ENCODE measurements at regions not wholly inside any gene's neighbourhood (a gene's known extent, or its start where the extent isn't known, plus 50 kb on each side); places are given as distances from the start of the nearest gene placed in this dataset.

DNA sequence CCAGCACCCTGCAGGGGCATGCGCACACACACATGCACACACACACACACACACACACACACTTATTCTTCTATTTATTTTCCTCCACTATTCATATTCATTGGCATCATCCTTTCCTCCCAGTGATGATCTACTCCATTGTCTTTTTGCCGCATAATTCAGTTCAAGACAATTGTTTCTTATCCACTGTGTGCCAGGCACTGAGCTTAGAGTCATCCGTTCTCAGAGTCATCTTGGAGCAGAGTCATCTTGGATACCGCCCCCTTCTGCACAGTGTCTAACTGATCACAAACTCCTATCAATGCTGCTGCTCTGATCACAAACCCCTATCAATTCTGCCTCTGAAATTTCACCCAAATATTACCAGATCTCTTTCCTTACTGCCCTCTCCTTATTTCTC is 102.8 kb upstream of the PROX1 start:
- no peak overlapping the region for H2AFZ ChIP-seq (ENCODE audit: low read depth, low read length)
- no peak overlapping the region for H3K9ac ChIP-seq (ENCODE audit: low read length)
- no peaks in the 10 kb centered on the region for H3K79me2 ChIP-seq (replicated peaks; ENCODE audit: insufficient read depth, low read length)
- H3K9me2 ChIP-seq (ENCODE audit: insufficient read depth, low read length) = no peaks in the 10 kb centered on the region
- no peak overlapping the region for H3K4me3 ChIP-seq (ENCODE audit: low read length)
- H3K27me3 ChIP-seq (ENCODE audit: insufficient read depth, low read depth, low read length) = no peaks in the 10 kb centered on the region
- H3K4me2 ChIP-seq (ENCODE audit: low read length) = no peak overlapping the region
- no peaks in the 10 kb centered on the region for H3K9me3 ChIP-seq (ENCODE audit: low read length)
- TF ChIP-seq MXI1 (conservative IDR thresholded peaks at IDR 0.05; ENCODE audit: poor library complexity, severe bottlenecking) (no peak), TAF1 (IDR thresholded peaks at IDR 0.05; ENCODE audit: low read depth) (no peak), POLR2AphosphoS5 (IDR thresholded peaks at IDR 0.05) (no peak), RAD21 (conservative IDR thresholded peaks at IDR 0.05) (no peak), EP300 (conservative IDR thresholded peaks at IDR 0.05; ENCODE audit: poor library complexity, severe bottlenecking) (no peak), REST (IDR thresholded peaks at IDR 0.05; ENCODE audit: borderline replicate concordance) (no peak), SMC3 (conservative IDR thresholded peaks at IDR 0.05; ENCODE audit: poor library complexity) (no peak), EZH2 (IDR thresholded peaks at IDR 0.05; ENCODE audit: borderline replicate concordance, insufficient read depth, low read length, poor library complexity, severe bottlenecking) (no peak)
- TF ChIP-seq, protein P1, sequence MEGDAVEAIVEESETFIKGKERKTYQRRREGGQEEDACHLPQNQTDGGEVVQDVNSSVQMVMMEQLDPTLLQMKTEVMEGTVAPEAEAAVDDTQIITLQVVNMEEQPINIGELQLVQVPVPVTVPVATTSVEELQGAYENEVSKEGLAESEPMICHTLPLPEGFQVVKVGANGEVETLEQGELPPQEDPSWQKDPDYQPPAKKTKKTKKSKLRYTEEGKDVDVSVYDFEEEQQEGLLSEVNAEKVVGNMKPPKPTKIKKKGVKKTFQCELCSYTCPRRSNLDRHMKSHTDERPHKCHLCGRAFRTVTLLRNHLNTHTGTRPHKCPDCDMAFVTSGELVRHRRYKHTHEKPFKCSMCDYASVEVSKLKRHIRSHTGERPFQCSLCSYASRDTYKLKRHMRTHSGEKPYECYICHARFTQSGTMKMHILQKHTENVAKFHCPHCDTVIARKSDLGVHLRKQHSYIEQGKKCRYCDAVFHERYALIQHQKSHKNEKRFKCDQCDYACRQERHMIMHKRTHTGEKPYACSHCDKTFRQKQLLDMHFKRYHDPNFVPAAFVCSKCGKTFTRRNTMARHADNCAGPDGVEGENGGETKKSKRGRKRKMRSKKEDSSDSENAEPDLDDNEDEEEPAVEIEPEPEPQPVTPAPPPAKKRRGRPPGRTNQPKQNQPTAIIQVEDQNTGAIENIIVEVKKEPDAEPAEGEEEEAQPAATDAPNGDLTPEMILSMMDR (IDR thresholded peaks at IDR 0.05; ENCODE audit: poor library complexity, severe bottlenecking) = no peak
- H3K27ac ChIP-seq (ENCODE audit: low read length) = no peak overlapping the region
- H3K36me3 ChIP-seq (ENCODE audit: insufficient read depth, low read length) = no peaks in the 10 kb centered on the region
- no peaks in the 10 kb centered on the region for H3F3A ChIP-seq (ENCODE audit: insufficient read depth, low read length, poor library complexity, severe bottlenecking)
- no peaks in the 10 kb centered on the region for H4K20me1 ChIP-seq (ENCODE audit: insufficient read depth)

DNA sequence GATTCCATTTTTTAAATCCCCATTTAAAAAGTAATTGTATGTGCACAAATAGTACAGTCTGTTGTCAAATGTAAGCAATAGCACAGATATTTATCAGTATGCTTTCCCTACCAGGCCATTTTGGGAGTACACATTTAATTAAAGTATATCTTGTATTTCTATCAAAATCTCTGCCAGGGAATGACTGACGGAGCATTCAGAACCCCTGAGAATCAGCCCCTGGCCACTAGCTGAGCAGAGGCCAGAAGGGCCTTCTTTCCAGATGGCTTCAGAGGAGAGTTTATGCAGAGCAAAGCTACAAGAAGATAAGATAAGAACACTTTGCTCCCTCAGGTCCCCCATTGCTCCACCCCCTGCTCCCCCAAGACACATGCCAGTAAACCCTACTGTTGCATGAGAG is 99.9 kb upstream of the PROX1 start:
- Histone ChIP-seq H3K9me2 (ENCODE audit: insufficient read depth, low read length) (no peaks in the 10 kb centered on the region), H3K9ac (ENCODE audit: low read length) (no peak overlapping the region), H3K4me2 (ENCODE audit: low read length) (no peak overlapping the region), H3K9me3 (ENCODE audit: low read length) (no peaks in the 10 kb centered on the region), H3F3A (ENCODE audit: insufficient read depth, low read length, poor library complexity, severe bottlenecking) (no peaks in the 10 kb centered on the region), H3K4me3 (ENCODE audit: low read length) (no peak overlapping the region), H3K27me3 (ENCODE audit: insufficient read depth, low read depth, low read length) (no peaks in the 10 kb centered on the region), H3K36me3 (ENCODE audit: insufficient read depth, low read length) (no peaks in the 10 kb centered on the region), H3K27ac (ENCODE audit: low read length) (no peak overlapping the region), H2AFZ (ENCODE audit: low read depth, low read length) (no peak overlapping the region), H3K79me2 (replicated peaks; ENCODE audit: insufficient read depth, low read length) (no peaks in the 10 kb centered on the region), H4K20me1 (ENCODE audit: insufficient read depth) (no peaks in the 10 kb centered on the region)
- TF ChIP-seq SMC3 (conservative IDR thresholded peaks at IDR 0.05; ENCODE audit: poor library complexity) (no peak), EP300 (conservative IDR thresholded peaks at IDR 0.05; ENCODE audit: poor library complexity, severe bottlenecking) (no peak), RAD21 (conservative IDR thresholded peaks at IDR 0.05) (no peak), TAF1 (IDR thresholded peaks at IDR 0.05; ENCODE audit: low read depth) (no peak), POLR2AphosphoS5 (IDR thresholded peaks at IDR 0.05) (no peak), EZH2 (IDR thresholded peaks at IDR 0.05; ENCODE audit: borderline replicate concordance, insufficient read depth, low read length, poor library complexity, severe bottlenecking) (no peak), REST (IDR thresholded peaks at IDR 0.05; ENCODE audit: borderline replicate concordance) (no peak), MXI1 (conservative IDR thresholded peaks at IDR 0.05; ENCODE audit: poor library complexity, severe bottlenecking) (no peak)
- TF ChIP-seq, protein P1 (IDR thresholded peaks at IDR 0.05; ENCODE audit: poor library complexity, severe bottlenecking) = no peak
